ENCODE measurements at regions not wholly inside any gene's neighbourhood (a gene's known extent, or its start where the extent isn't known, plus 50 kb on each side); places are given as distances from the start of the nearest gene placed in this dataset.

GRCh38 chr4:16977081-16977480 is 78.6 kb upstream of the LDB2 start:
- H3K4me2 ChIP-seq (ENCODE audit: insufficient read depth, low read length) = no peak overlapping the region
- DNase-seq (ENCODE audit: low read depth, low spot score) = no peak
- H3K27ac ChIP-seq (ENCODE audit: insufficient read depth, low read depth, low read length) = no peak overlapping the region
- POLR2A ChIA-PET = no interaction called here
- no peak for TF ChIP-seq POLR2AphosphoS5 (IDR thresholded peaks at IDR 0.05; ENCODE audit: insufficient read depth, low read depth, low read length)
- TF ChIP-seq CTCF (IDR thresholded peaks at IDR 0.05; ENCODE audit: extremely low read depth in 1 of 2, insufficient read depth in 1 of 2, low read depth in 1 of 2, low read length in 2 of 2) = no peak
- TF ChIP-seq EZH2 (IDR thresholded peaks at IDR 0.05; ENCODE audit: borderline replicate concordance, low read depth, low read length, severe bottlenecking) = no peak
- TF ChIP-seq MAX (IDR thresholded peaks at IDR 0.05; ENCODE audit: insufficient read depth, insufficient read length) = no peak
- no peak for TF ChIP-seq MYC (IDR thresholded peaks at IDR 0.05; ENCODE audit: low read depth, low read length)
- TF ChIP-seq GATA2 (IDR thresholded peaks at IDR 0.05; ENCODE audit: insufficient read depth, insufficient read length, low read depth, low read length) = no peak
- no peak for TF ChIP-seq POLR2A (IDR thresholded peaks at IDR 0.05; ENCODE audit: low read depth, low read length)
- no peak for TF ChIP-seq FOS (IDR thresholded peaks at IDR 0.05; ENCODE audit: borderline replicate concordance, insufficient read depth, low read length)
- TF ChIP-seq JUN (IDR thresholded peaks at IDR 0.05; ENCODE audit: borderline replicate concordance, insufficient read depth, insufficient read length, low read depth) = no peak
- H3K9me3 ChIP-seq (replicated peaks; ENCODE audit: control insufficient read depth, insufficient read depth, low read length) = no peaks in the 10 kb centered on the region
- no peaks in the 10 kb centered on the region for H3K36me3 ChIP-seq (ENCODE audit: control insufficient read depth in 2 of 2, extremely low read depth in 1 of 2, insufficient read depth in 2 of 2, low read length in 2 of 2)
- no peaks in the 10 kb centered on the region for H3K9me1 ChIP-seq (replicated peaks; ENCODE audit: control insufficient read depth, extremely low read depth, insufficient read depth, low read length)
- H3K4me1 ChIP-seq (ENCODE audit: control insufficient read depth, extremely low read depth, insufficient read depth, low read length) = no peaks in the 10 kb centered on the region
- CTCF ChIA-PET = no interaction called here
- H3K79me2 ChIP-seq (ENCODE audit: control insufficient read depth, insufficient read depth, low read length) = no peaks in the 10 kb centered on the region
- H3K9ac ChIP-seq (replicated peaks; ENCODE audit: extremely low read depth, insufficient read depth, low read length) = no peak overlapping the region
- FAIRE-seq = no peak
- dilution Hi-C loops (cut with MboI; ENCODE audit: extremely low pct_ligation_motif_present, low sequenced_read_pairs) (no loop called here), intact Hi-C loops (cut with micrococcal nuclease) (no loop called here)
- no TSS peak for BruUV-seq (replicated peaks)
- H3K4me3 ChIP-seq (replicated peaks in 1 of 3; ENCODE audit: insufficient read depth in 1 of 3, low read depth in 1 of 3, low read length in 3 of 3) = no peak overlapping the region
- H2AFZ ChIP-seq (ENCODE audit: low read depth, low read length) = no peak overlapping the region
- H3K27me3 ChIP-seq (ENCODE audit: control insufficient read depth in 2 of 2, insufficient read depth in 2 of 2, low read length in 2 of 2) = peaks cover 0 to 2% of the 10 kb centered on the region in 2 experiments
- no peaks in the 10 kb centered on the region for H4K20me1 ChIP-seq (replicated peaks; ENCODE audit: control insufficient read depth, extremely low read depth, insufficient read depth, low read length)
